ENCODE measurements at regions not wholly inside any gene's neighbourhood (a gene's known extent, or its start where the extent isn't known, plus 50 kb on each side); places are given as distances from the start of the nearest gene placed in this dataset.

- TF ChIP-seq CTCF (IDR thresholded peaks at IDR 0.05) = no peak
- TF ChIP-seq POLR2AphosphoS5 (IDR thresholded peaks at IDR 0.05) = no peak
- no peak for TF ChIP-seq POLR2A (IDR thresholded peaks at IDR 0.05)
Observed at GRCh38 chr20:8073024-8073832, 53.7 kb upstream of the TMX4 start.

GRCh38 chr20:8074931-8075330, 55.4 kb upstream of the TMX4 start:
- H3K27me3 ChIP-seq = no peaks in the 10 kb centered on the region
- no peak for DNase-seq (ENCODE audit: low spot score in 2 of 2)
- no peaks in the 10 kb centered on the region for H3K9me3 ChIP-seq
- no peak overlapping the region for H3K27ac ChIP-seq
- TF ChIP-seq POLR2A (IDR thresholded peaks at IDR 0.05) (no peak), POLR2AphosphoS5 (IDR thresholded peaks at IDR 0.05) (no peak), CTCF (IDR thresholded peaks at IDR 0.05) (no peak)
- no peak overlapping the region for H3K4me3 ChIP-seq
- intact Hi-C loops (cut with DNase I; ENCODE audit: low total_unique reads) = no loop called here
- H3K36me3 ChIP-seq = no peaks in the 10 kb centered on the region
- no peaks in the 10 kb centered on the region for H3K4me1 ChIP-seq

More at GRCh38 chr20:8073024-8073832, 53.7 kb upstream of the TMX4 start:
- H3K9me3 ChIP-seq = no peaks in the 10 kb centered on the region
- peak overlapping the region; percentile 57 to 58 for H3K27ac ChIP-seq
- no peak overlapping the region for H3K4me3 ChIP-seq
- H3K36me3 ChIP-seq = no peaks in the 10 kb centered on the region
- intact Hi-C loops (cut with DNase I; ENCODE audit: low total_unique reads) = no loop called here
- H3K4me1 ChIP-seq = no peaks in the 10 kb centered on the region
- DNase-seq (ENCODE audit: low spot score in 2 of 2) = no peak
- H3K27me3 ChIP-seq = no peaks in the 10 kb centered on the region

DNA sequence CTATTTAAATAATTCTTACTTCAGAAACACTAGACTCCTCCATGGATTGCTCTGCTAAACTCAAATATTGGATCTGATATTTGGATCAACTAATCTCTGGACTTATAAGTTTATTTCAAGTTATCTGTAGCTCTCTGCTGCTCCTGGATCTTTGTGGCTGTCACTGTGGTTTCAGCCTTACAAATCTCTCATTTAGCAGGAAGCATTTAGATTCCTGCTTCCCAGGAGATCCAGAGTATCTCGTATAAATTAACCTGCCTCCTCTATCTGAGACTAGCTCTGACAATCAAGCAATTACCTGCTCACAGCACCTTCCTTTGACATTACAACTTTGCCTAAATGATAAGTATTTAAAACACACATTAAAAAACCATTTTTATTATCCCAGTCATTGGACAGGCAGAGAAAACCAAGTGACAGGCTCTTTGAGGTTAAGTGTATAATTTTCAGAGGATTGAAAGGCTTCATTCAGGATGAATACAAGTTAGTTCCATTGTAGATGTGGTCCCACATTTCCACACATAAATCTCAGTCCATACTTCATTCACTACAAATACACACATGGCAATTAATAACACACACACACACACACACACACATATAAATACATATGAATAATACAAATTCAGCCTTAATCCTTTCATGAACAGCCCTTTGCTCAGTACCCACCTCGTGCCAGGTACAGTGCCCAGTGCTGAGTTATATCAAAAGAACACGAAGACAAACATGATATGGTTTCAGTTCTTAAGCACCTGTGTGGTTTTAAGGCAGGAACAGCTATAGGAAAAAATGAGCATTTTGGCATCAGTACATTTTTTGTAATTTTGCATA, 55.5 kb upstream of the PLCB1 start:
- Histone ChIP-seq H3K9me3 (no peaks in the 10 kb centered on the region), H3K27ac (no peak overlapping the region), H3K27me3 (no peaks in the 10 kb centered on the region), H3K36me3 (no peaks in the 10 kb centered on the region), H3K4me1 (no peaks in the 10 kb centered on the region), H3K4me3 (no peak overlapping the region)
- no peak for TF ChIP-seq CTCF (IDR thresholded peaks at IDR 0.05)
- TF ChIP-seq POLR2AphosphoS5 (IDR thresholded peaks at IDR 0.05) = no peak
- TF ChIP-seq POLR2A (IDR thresholded peaks at IDR 0.05) = no peak
- intact Hi-C loops (cut with DNase I; ENCODE audit: low total_unique reads) = no loop called here
- DNase-seq (ENCODE audit: low spot score in 2 of 2) = no peak

- intact Hi-C loops (cut with DNase I; ENCODE audit: low total_unique reads) = no loop called here
- no peaks in the 10 kb centered on the region for H3K36me3 ChIP-seq
- H3K27ac ChIP-seq = no peak overlapping the region
- H3K4me1 ChIP-seq = no peaks in the 10 kb centered on the region
- DNase-seq (ENCODE audit: low spot score in 2 of 2) = no peak
- H3K27me3 ChIP-seq = no peaks in the 10 kb centered on the region
- no peaks in the 10 kb centered on the region for H3K9me3 ChIP-seq
- no peak overlapping the region for H3K4me3 ChIP-seq
- no peak for TF ChIP-seq POLR2A (IDR thresholded peaks at IDR 0.05)
Observed at GRCh38 chr20:8077137-8077466, 55.0 kb upstream of the PLCB1 start.

GRCh38 chr20:8078528-8078914, 53.5 kb upstream of the PLCB1 start:
- Histone ChIP-seq H3K4me3 (no peak overlapping the region), H3K27ac (no peak overlapping the region), H3K36me3 (no peaks in the 10 kb centered on the region)

More at GRCh38 chr20:8078528-8078914, 53.5 kb upstream of the PLCB1 start:
- TF ChIP-seq POLR2A (IDR thresholded peaks at IDR 0.05) = no peak
- TF ChIP-seq CTCF (IDR thresholded peaks at IDR 0.05) = no peak
- TF ChIP-seq POLR2AphosphoS5 (IDR thresholded peaks at IDR 0.05) = no peak
- no peak for DNase-seq (ENCODE audit: low spot score in 2 of 2)
- Histone ChIP-seq H3K27me3 (no peaks in the 10 kb centered on the region), H3K4me1 (no peaks in the 10 kb centered on the region), H3K9me3 (no peaks in the 10 kb centered on the region)
- intact Hi-C loops (cut with DNase I; ENCODE audit: low total_unique reads) = no loop called here

Data from breast epithelium (tissue), 4 donors.